Left ventricle myocardium inferior (tissue), 1 donor: ENCODE measurements at regions not wholly inside any gene's neighbourhood (a gene's known extent, or its start where the extent isn't known, plus 50 kb on each side); places are given as distances from the start of the nearest gene placed in this dataset.

ENCODE experiments used
- DNase-seq: peaks from one replicate; pipeline ENCODE4 v3.0.0-alpha.2; 2020
- H3K27ac ChIP-seq: fragments of 200-600 bp; replicated peaks from 2 replicates; pipeline ENCODE4 v1.8.0; 2021
- H3K27me3 ChIP-seq: fragments of 200-600 bp; 2 replicates; pipeline ENCODE4 v1.8.0; 2021; ENCODE audit warnings: low read depth
- H3K36me3 ChIP-seq: fragments of 200-600 bp; 2 replicates; pipeline ENCODE4 v1.8.0; 2021
- H3K4me1 ChIP-seq: fragments of 200-600 bp; 2 replicates; pipeline ENCODE4 v1.8.0; 2021
- H3K4me3 ChIP-seq: fragments of 200-600 bp; 2 replicates; pipeline ENCODE4 v1.8.0; 2021; ENCODE audit warnings: mild to moderate bottlenecking, moderate library complexity
- H3K9me3 ChIP-seq: fragments of 200-600 bp; replicated peaks from 2 replicates; pipeline ENCODE4 v1.8.0; 2021
- intact Hi-C: fragments of 100-400 bp; cut with micrococcal nuclease; formaldehyde crosslinking; loops from one replicate; pipeline ENCODE4 v1.11.0; 2022
- TF ChIP-seq, protein P1 (sequence below): fragments of 200-600 bp; IDR thresholded peaks from 2 replicates; pipeline ENCODE4 v1.8.0; 2021; ENCODE audit warnings: antibody characterized with exemption, mild to moderate bottlenecking, borderline replicate concordance
- donor health status: DM: no; HTN: yes; CAD: no; lungs with severe emphysema.

DNA sequence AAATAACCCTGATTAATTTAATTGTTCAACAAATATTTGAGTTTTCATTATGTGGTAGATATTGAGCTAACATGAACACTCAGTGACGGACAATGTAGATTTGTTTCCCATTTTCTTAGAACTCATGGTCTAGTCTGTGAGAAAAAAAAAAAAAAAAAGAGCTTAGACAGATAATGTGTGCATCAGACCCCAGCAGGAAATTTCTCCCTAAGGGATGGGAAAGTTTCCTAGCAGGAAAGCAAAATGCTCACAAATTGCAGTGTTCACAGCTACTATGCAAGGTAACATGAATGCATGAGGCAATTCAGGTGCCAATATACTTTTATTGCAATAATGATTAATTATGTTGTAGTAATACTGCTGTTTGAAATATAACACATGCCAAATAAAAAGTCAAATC is 843.2 kb upstream of the SLIT2 start:
- Histone ChIP-seq H3K4me1 (no peaks in the 10 kb centered on the region), H3K9me3 (no peaks in the 10 kb centered on the region), H3K4me3 (no peak overlapping the region), H3K36me3 (no peaks in the 10 kb centered on the region), H3K27me3 (no peaks in the 10 kb centered on the region), H3K27ac (no peak overlapping the region)
- TF ChIP-seq, protein P1, sequence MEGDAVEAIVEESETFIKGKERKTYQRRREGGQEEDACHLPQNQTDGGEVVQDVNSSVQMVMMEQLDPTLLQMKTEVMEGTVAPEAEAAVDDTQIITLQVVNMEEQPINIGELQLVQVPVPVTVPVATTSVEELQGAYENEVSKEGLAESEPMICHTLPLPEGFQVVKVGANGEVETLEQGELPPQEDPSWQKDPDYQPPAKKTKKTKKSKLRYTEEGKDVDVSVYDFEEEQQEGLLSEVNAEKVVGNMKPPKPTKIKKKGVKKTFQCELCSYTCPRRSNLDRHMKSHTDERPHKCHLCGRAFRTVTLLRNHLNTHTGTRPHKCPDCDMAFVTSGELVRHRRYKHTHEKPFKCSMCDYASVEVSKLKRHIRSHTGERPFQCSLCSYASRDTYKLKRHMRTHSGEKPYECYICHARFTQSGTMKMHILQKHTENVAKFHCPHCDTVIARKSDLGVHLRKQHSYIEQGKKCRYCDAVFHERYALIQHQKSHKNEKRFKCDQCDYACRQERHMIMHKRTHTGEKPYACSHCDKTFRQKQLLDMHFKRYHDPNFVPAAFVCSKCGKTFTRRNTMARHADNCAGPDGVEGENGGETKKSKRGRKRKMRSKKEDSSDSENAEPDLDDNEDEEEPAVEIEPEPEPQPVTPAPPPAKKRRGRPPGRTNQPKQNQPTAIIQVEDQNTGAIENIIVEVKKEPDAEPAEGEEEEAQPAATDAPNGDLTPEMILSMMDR = no peak
- intact Hi-C loops = no loop called here
- no peak for DNase-seq

DNA sequence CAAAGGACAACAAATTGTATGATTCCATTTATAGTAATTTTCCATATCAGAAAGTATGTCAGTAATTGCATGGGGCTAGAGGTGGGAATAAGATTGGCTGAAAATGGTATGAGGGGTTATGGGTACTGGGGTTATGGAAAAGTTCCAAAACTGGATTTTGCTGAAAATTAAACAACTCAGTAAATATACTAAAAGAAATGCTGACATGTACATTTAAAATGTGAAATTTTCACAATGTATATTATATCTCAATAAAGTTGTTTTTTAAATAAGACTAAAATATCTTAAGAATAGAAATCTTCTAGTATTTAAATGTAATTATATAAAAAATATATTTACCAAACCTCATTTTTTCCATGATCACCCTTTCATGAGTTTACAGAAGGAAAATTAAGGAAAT is 844.9 kb upstream of the SLIT2 start:
- intact Hi-C loops = no loop called here
- H3K36me3 ChIP-seq = no peaks in the 10 kb centered on the region
- H3K4me3 ChIP-seq = no peak overlapping the region
- TF ChIP-seq, protein P1 = no peak
- H3K9me3 ChIP-seq = no peaks in the 10 kb centered on the region
- H3K27me3 ChIP-seq = no peaks in the 10 kb centered on the region
- H3K4me1 ChIP-seq = no peaks in the 10 kb centered on the region
- no peak overlapping the region for H3K27ac ChIP-seq
- no peak for DNase-seq

DNA sequence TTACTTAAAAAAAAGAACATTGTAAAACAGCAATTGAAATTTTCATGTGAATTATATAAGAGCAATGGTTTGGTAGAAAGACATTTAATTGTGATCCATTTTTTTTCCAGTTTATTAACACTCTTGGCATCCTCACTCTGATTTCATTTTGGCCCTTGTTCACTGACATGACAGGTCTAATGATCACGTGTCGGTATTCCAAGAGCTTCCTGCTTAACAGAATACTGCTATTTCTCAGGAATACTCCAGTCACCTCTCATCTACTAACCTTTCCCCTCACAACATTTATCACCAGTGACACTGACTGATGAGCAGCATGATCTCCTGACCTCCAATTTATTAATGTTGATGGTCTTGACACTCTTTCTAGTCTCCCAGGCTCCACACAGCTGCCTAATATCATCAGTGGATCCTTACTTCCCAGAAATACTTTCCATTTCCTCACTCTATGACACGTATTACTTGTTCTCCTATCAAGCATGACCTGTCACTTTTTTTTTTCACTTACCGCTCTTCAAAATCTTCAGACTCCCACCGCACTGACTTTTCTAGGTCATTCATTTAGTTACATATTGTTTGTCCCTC is 847.8 kb upstream of the SLIT2 start:
- TF ChIP-seq, protein P1 = no peak
- DNase-seq = no peak
- Histone ChIP-seq H3K27ac (no peak overlapping the region), H3K36me3 (no peaks in the 10 kb centered on the region), H3K4me3 (no peak overlapping the region), H3K4me1 (no peaks in the 10 kb centered on the region), H3K9me3 (no peaks in the 10 kb centered on the region), H3K27me3 (no peaks in the 10 kb centered on the region)
- intact Hi-C loops = no loop called here

DNA sequence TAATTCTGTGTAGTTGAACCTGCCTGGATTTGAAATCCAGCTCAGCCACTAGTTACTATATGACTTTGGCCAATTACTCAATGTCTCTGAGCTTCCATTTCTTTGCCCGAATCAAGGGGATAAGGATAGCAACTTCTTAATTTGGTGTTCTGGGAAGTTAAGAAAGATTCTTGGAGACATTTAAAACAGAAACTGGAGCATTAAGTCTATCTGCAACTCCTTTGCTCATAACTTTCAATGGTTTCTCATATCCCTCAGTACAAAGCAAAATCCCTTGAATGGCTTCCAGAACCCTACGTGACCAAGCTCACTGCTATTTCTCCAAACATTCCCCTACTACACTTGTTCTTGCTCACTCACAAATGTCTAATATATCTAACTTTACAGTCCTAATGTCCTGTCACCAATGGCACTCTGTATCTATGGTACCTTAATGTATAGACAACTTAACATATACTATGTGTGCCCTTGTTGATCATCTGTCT is 849.1 kb upstream of the SLIT2 start:
- intact Hi-C loops = no loop called here
- H3K36me3 ChIP-seq = no peaks in the 10 kb centered on the region

GRCh38 chr4:19401301-19402080 is 850.2 kb upstream of the SLIT2 start:
- no peak for DNase-seq
- TF ChIP-seq, protein P1 = no peak
- Histone ChIP-seq H3K27ac (no peak overlapping the region), H3K4me1 (no peaks in the 10 kb centered on the region), H3K36me3 (no peaks in the 10 kb centered on the region), H3K9me3 (peaks cover 6% of the 10 kb centered on the region), H3K27me3 (no peaks in the 10 kb centered on the region), H3K4me3 (no peak overlapping the region)
- intact Hi-C loops = no loop called here

More for the DNA sequence above, 849.1 kb upstream of the SLIT2 start:
- Histone ChIP-seq H3K4me3 (no peak overlapping the region), H3K4me1 (no peaks in the 10 kb centered on the region), H3K27me3 (no peaks in the 10 kb centered on the region), H3K9me3 (peaks cover 3% of the 10 kb centered on the region), H3K27ac (no peak overlapping the region)
- TF ChIP-seq, protein P1 = no peak
- no peak for DNase-seq
